GM23248 (cell line): ENCODE measurements at regions not wholly inside any gene's neighbourhood (a gene's known extent, or its start where the extent isn't known, plus 50 kb on each side); places are given as distances from the start of the nearest gene placed in this dataset.

ENCODE experiments used
- EZH2 ChIP-seq: fragments of 200-600 bp; sonication (generic); IDR thresholded peaks from 2 replicates; pipeline ENCODE4 v1.6.1; 2018; ENCODE audit warnings: antibody characterized with exemption, mild to moderate bottlenecking; ENCODE audit not compliant: insufficient read depth, poor library complexity, severe bottlenecking
- EZH2phosphoT487 ChIP-seq: fragments of 200-600 bp; sonication (generic); IDR thresholded peaks from 2 replicates; pipeline ENCODE4 v1.6.1; 2018; ENCODE audit warnings: antibody characterized with exemption, moderate library complexity, mild to moderate bottlenecking, low read depth; ENCODE audit not compliant: insufficient read depth

- TF ChIP-seq EZH2, result no peak
- no peak for TF ChIP-seq EZH2phosphoT487
Observed at GRCh38 chr3:115428841-115429240, 194.5 kb upstream of the GAP43 start.
